ENCODE measurements at regions not wholly inside any gene's neighbourhood (a gene's known extent, or its start where the extent isn't known, plus 50 kb on each side); places are given as distances from the start of the nearest gene placed in this dataset.

- Histone ChIP-seq H3K4me2 (ENCODE audit: control insufficient read depth, insufficient read depth) (no peak overlapping the region), H3K4me3 (no peak overlapping the region), H3K9ac (ENCODE audit: control insufficient read depth, insufficient read depth, low read length) (no peak overlapping the region), H2AFZ (ENCODE audit: control insufficient read depth, low read depth, low read length) (no peak overlapping the region), H3K79me2 (ENCODE audit: control insufficient read depth, insufficient read depth, low read length) (no peaks in the 10 kb centered on the region), H3K4me1 (ENCODE audit: control insufficient read depth, insufficient read depth, low read length) (no peaks in the 10 kb centered on the region), H3K9me3 (replicated peaks; ENCODE audit: control insufficient read depth, insufficient read depth, low read length) (no peaks in the 10 kb centered on the region), H3K36me3 (ENCODE audit: control insufficient read depth in 2 of 2, insufficient read depth in 2 of 2, low read length in 1 of 2) (no peaks in the 10 kb centered on the region), H3K27me3 (replicated peaks in 1 of 2; ENCODE audit: control insufficient read depth in 2 of 2, insufficient read depth in 2 of 2, low read length in 1 of 2) (no peaks in the 10 kb centered on the region), H3K27ac (ENCODE audit: control insufficient read depth, insufficient read depth) (no peak overlapping the region), H4K20me1 (ENCODE audit: control insufficient read depth, insufficient read depth) (no peaks in the 10 kb centered on the region)
- in situ Hi-C loops (cut with MboI) (no loop called here), intact Hi-C loops (cut with micrococcal nuclease; ENCODE audit: unreplicated experiment) (no loop called here)
- SMC1A ChIA-PET (ENCODE audit: uncharacterized antibody, unreplicated experiment) = no interaction called here
- no peak for ATAC-seq
- CTCF ChIA-PET = interaction anchor here (0.5 to 0.6 kb wide), 3 partner anchors 9 to 329 kb away, joined by 3 to 4 read pairs (median 3); no protein-coding TSS in a partner anchor
- DNase-seq (ENCODE audit: low read depth, low spot score) = no peak
- RAD21 ChIA-PET (ENCODE audit: unreplicated experiment) = no interaction called here
- no peak for FAIRE-seq
- POLR2A ChIA-PET = no interaction called here
- no TSS peak for BruUV-seq (replicated peaks)
- TF ChIP-seq ZBED1 (IDR thresholded peaks at IDR 0.05; ENCODE audit: borderline replicate concordance) (no peak), ATF3 (IDR thresholded peaks at IDR 0.05; ENCODE audit: borderline replicate concordance, extremely low read depth, low read depth, low read length) (no peak), CBFB (IDR thresholded peaks at IDR 0.05; ENCODE audit: low read depth) (no peak), BMI1 (IDR thresholded peaks at IDR 0.05; ENCODE audit: borderline replicate concordance) (no peak), E2F8 (IDR thresholded peaks at IDR 0.05; ENCODE audit: low read depth, partially characterized antibody) (no peak), NBN (IDR thresholded peaks at IDR 0.05) (no peak), ETV6 (conservative IDR thresholded peaks at IDR 0.05 in 1 of 2, IDR thresholded peaks at IDR 0.05 in 1 of 2; ENCODE audit: borderline replicate concordance in 1 of 2, low read depth in 1 of 2) (no peak), SP1 (IDR thresholded peaks at IDR 0.05; ENCODE audit: low read depth, low read length) (no peak), SREBF1 (IDR thresholded peaks at IDR 0.05; ENCODE audit: low read length) (no peak), SIX5 (IDR thresholded peaks at IDR 0.05; ENCODE audit: low read depth, low read length, severe bottlenecking) (no peak), RUNX3 (IDR thresholded peaks at IDR 0.05; ENCODE audit: low read length) (no peak), JUND (IDR thresholded peaks at IDR 0.05; ENCODE audit: low read depth, low read length) (no peak)
- TF ChIP-seq, protein P1, sequence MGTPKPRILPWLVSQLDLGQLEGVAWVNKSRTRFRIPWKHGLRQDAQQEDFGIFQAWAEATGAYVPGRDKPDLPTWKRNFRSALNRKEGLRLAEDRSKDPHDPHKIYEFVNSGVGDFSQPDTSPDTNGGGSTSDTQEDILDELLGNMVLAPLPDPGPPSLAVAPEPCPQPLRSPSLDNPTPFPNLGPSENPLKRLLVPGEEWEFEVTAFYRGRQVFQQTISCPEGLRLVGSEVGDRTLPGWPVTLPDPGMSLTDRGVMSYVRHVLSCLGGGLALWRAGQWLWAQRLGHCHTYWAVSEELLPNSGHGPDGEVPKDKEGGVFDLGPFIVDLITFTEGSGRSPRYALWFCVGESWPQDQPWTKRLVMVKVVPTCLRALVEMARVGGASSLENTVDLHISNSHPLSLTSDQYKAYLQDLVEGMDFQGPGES (IDR thresholded peaks at IDR 0.05) = no peak
- TF ChIP-seq, protein P2, sequence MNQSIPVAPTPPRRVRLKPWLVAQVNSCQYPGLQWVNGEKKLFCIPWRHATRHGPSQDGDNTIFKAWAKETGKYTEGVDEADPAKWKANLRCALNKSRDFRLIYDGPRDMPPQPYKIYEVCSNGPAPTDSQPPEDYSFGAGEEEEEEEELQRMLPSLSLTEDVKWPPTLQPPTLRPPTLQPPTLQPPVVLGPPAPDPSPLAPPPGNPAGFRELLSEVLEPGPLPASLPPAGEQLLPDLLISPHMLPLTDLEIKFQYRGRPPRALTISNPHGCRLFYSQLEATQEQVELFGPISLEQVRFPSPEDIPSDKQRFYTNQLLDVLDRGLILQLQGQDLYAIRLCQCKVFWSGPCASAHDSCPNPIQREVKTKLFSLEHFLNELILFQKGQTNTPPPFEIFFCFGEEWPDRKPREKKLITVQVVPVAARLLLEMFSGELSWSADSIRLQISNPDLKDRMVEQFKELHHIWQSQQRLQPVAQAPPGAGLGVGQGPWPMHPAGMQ (IDR thresholded peaks at IDR 0.05; ENCODE audit: borderline replicate concordance) = no peak
- TF ChIP-seq, protein P3, sequence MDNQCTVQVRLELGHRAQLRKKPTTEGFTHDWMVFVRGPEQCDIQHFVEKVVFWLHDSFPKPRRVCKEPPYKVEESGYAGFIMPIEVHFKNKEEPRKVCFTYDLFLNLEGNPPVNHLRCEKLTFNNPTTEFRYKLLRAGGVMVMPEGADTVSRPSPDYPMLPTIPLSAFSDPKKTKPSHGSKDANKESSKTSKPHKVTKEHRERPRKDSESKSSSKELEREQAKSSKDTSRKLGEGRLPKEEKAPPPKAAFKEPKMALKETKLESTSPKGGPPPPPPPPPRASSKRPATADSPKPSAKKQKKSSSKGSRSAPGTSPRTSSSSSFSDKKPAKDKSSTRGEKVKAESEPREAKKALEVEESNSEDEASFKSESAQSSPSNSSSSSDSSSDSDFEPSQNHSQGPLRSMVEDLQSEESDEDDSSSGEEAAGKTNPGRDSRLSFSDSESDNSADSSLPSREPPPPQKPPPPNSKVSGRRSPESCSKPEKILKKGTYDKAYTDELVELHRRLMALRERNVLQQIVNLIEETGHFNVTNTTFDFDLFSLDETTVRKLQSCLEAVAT (IDR thresholded peaks at IDR 0.05) = no peak
Measured at GRCh38 chr2:126536605-126537200, 119.3 kb upstream of the GYPC start.

All from GM12878 (cell line).